ENCODE measurements at regions not wholly inside any gene's neighbourhood (a gene's known extent, or its start where the extent isn't known, plus 50 kb on each side); places are given as distances from the start of the nearest gene placed in this dataset.

DNA sequence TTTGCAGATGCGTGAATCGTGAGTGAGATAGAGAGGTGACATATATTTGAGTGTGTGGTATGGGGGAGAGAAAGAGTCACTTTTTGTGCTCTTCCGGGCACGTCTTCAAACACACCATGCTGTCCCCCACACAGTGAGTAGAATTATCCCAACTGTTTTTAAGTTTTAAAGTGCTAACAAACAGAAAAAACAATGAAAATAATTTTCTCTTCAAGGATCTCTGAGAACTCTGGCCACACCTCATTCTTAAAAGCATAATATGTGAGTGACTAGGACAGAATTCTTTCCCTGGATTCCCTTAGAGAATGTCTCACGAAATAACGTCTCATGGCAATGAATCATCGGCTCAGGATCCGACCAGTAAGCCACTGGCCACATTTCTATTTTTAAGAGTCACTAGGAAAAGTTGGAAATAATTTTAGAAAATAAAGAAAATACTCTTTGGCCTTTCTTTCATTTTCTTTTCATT, 235.7 kb upstream of the ZNF217 start:
- H3K4me1 Mint-ChIP-seq (ENCODE audit: low read depth) = peaks cover 22% of the 10 kb centered on the region
- no peaks in the 10 kb centered on the region for H3K9me3 Mint-ChIP-seq (ENCODE audit: low read depth)
- no peaks in the 10 kb centered on the region for H3K27me3 Mint-ChIP-seq
- TF ChIP-seq, protein P1, sequence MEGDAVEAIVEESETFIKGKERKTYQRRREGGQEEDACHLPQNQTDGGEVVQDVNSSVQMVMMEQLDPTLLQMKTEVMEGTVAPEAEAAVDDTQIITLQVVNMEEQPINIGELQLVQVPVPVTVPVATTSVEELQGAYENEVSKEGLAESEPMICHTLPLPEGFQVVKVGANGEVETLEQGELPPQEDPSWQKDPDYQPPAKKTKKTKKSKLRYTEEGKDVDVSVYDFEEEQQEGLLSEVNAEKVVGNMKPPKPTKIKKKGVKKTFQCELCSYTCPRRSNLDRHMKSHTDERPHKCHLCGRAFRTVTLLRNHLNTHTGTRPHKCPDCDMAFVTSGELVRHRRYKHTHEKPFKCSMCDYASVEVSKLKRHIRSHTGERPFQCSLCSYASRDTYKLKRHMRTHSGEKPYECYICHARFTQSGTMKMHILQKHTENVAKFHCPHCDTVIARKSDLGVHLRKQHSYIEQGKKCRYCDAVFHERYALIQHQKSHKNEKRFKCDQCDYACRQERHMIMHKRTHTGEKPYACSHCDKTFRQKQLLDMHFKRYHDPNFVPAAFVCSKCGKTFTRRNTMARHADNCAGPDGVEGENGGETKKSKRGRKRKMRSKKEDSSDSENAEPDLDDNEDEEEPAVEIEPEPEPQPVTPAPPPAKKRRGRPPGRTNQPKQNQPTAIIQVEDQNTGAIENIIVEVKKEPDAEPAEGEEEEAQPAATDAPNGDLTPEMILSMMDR (IDR thresholded peaks at IDR 0.05; ENCODE audit: unreplicated experiment) = no peak
- H3K27ac Mint-ChIP-seq = peak overlapping the region; percentile 7
- H3K4me3 Mint-ChIP-seq (ENCODE audit: low read depth) = no peak overlapping the region
- DNase-seq (ENCODE audit: low spot score, unreplicated experiment) = no peak
- no peaks in the 10 kb centered on the region for H3K36me3 Mint-ChIP-seq (ENCODE audit: insufficient read depth)

DNA sequence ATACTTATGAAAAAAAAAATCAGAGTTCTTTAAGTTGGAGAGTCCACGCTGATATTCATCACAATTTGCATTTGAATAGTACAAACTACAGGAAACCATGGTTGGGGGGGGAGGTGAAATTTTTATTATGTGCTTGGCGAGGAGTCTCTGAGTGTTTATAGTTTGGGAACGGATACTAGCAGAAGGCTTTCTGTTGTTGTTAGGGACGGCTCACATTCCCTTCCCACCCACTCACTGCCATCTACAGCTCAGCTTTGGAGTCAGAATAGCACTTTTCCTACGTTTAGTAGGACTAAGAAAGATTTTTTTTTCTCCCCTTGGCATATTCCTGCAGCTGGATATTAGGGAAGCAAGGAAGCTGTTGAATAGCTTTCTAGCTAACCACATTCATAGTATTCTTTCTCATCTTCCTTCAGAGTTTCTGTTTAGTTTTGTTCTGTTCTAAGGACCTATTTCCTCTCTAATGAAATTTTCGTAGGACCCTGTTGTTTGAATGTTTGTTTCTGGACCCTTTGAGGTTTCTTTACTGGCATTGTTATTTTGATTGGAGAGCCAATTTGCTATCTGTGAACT, 235.1 kb upstream of the ZNF217 start:
- Mint-ChIP-seq H3K36me3 (ENCODE audit: insufficient read depth) (no peaks in the 10 kb centered on the region), H3K9me3 (ENCODE audit: low read depth) (no peaks in the 10 kb centered on the region), H3K27me3 (no peaks in the 10 kb centered on the region), H3K4me3 (ENCODE audit: low read depth) (no peak overlapping the region), H3K27ac (peak overlapping the region; percentile 7), H3K4me1 (ENCODE audit: low read depth) (peaks cover 22% of the 10 kb centered on the region)
- DNase-seq (ENCODE audit: low spot score, unreplicated experiment) = no peak
- TF ChIP-seq, protein P1 (IDR thresholded peaks at IDR 0.05; ENCODE audit: unreplicated experiment) = no peak

DNA sequence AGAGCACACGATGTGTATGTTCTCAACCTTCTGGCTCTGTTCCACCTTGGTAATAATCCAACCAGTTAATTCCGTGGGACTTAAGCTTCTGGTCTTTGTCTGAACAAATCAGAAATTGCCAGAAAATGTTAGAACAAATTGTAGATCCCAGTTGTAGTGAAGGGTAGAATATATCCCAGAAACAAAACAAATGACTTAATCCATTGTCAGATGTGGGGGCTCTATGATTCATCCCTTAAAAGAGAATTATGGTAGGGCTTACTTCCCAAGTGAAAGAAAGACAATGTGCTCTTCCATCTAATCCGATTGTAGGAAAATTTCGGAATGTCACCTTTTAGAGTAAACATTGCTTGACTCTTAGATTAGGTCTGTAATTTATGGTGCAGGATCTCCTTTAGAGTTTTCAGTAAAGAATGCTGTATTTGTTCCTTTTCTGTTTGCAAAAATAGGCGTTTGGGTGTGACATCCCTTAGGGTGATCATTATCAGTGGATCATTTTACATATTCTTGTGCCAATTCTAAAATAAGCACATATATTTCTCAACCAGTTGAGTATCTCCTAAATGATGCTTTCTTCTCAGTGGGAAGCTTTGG, 234.5 kb upstream of the ZNF217 start:
- Mint-ChIP-seq H3K36me3 (ENCODE audit: insufficient read depth) (no peaks in the 10 kb centered on the region), H3K9me3 (ENCODE audit: low read depth) (peaks cover 1% of the 10 kb centered on the region), H3K27ac (no peak overlapping the region), H3K27me3 (no peaks in the 10 kb centered on the region), H3K4me3 (ENCODE audit: low read depth) (no peak overlapping the region), H3K4me1 (ENCODE audit: low read depth) (peaks cover 22% of the 10 kb centered on the region)
- no peak for DNase-seq (ENCODE audit: low spot score, unreplicated experiment)
- TF ChIP-seq, protein P1 (IDR thresholded peaks at IDR 0.05; ENCODE audit: unreplicated experiment) = no peak

DNA sequence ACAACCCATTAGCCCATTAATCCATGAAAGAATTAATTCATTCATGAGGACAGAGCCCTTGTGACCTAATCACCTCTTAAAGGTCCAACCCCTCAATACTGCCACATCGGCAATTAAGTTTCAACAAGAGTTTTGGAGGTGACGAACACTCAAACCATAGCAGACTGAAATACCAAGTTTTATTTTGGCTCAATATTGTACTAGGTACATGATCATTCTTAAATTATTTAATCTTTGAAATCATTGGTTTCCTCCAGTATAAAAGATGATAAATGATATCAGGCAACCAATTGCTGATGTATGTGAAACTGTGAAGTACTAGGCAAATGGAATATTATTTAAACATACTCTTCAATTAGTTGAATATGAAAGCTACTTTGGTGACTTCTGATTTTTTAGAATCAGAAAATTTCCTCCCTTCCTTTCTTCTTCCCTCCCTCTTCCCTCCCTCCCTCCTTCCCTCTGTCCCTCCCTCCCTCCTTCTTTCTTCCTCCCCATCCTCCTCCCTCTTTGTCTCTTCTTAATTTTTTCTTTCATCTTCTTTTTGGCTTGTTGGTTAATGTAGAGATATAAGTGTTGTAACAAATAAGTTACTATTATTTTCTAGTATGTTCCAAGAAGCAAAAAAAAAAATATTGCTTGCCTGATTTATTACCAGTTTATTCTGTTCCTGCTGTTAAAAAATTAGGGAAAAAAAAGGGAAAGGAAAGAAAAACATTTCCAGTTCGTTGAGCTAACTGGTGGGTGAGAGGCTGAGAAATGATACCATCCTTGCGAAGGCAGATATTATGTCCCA, 233.9 kb upstream of the ZNF217 start:
- Mint-ChIP-seq H3K27ac (no peak overlapping the region), H3K4me1 (ENCODE audit: low read depth) (peaks cover 22% of the 10 kb centered on the region), H3K9me3 (ENCODE audit: low read depth) (peaks cover 3% of the 10 kb centered on the region)

More for the DNA sequence above, 233.9 kb upstream of the ZNF217 start:
- H3K4me3 Mint-ChIP-seq (ENCODE audit: low read depth) = no peak overlapping the region
- H3K36me3 Mint-ChIP-seq (ENCODE audit: insufficient read depth) = no peaks in the 10 kb centered on the region
- H3K27me3 Mint-ChIP-seq = no peaks in the 10 kb centered on the region
- no peak for DNase-seq (ENCODE audit: low spot score, unreplicated experiment)
- TF ChIP-seq, protein P1 (IDR thresholded peaks at IDR 0.05; ENCODE audit: unreplicated experiment) = no peak

Data from progenitor cell of endocrine pancreas (in vitro differentiated cells).